ENCODE measurements at regions not wholly inside any gene's neighbourhood (a gene's known extent, or its start where the extent isn't known, plus 50 kb on each side); places are given as distances from the start of the nearest gene placed in this dataset.

DNA sequence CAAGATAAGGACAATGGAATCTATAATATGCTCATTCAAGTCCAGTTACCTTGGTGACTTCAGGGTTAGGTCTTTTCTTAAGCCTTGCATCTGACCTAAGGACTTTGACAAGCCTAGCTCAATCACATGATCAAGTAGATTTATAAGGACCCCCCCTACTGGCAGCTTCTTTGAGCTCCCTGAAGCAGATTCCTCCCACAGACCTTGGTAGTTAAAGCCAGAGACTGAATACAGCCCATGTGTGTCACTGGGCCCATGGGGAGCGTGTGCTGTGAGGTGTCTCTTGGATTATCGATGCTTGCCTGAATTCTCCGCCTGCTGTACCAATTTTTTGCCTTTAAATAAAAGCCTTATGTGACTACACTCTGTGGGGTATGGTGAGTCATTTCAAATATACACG lies 372.7 kb upstream of the RGS17 start:
- H3K4me3 ChIP-seq (ENCODE audit: insufficient read depth, low read depth, low read length), result no peak overlapping the region
- Mint-ChIP-seq H3K9me3 (ENCODE audit: unreplicated experiment) (peaks cover 3% of the 10 kb centered on the region), H3K27ac (ENCODE audit: unreplicated experiment) (no peak overlapping the region), H3K36me3 (ENCODE audit: low read depth, unreplicated experiment) (no peaks in the 10 kb centered on the region), H3K4me3 (ENCODE audit: unreplicated experiment) (no peak overlapping the region), H3K27me3 (ENCODE audit: low read depth, unreplicated experiment) (no peaks in the 10 kb centered on the region), H3K4me1 (ENCODE audit: low read depth, unreplicated experiment) (no peaks in the 10 kb centered on the region)
- H3K4me2 ChIP-seq (ENCODE audit: low read length), result no peak overlapping the region
- H4K20me1 ChIP-seq (ENCODE audit: insufficient read depth, low read length), result no peaks in the 10 kb centered on the region
- H3K36me3 ChIP-seq (ENCODE audit: insufficient read depth, low read length), result no peaks in the 10 kb centered on the region
- DNase-seq (ENCODE audit: low read depth), result no peak
- H3K9me3 ChIP-seq (ENCODE audit: insufficient read depth, low read depth, low read length), result no peaks in the 10 kb centered on the region
- FAIRE-seq, result no peak
- no peak overlapping the region for H2AFZ ChIP-seq (ENCODE audit: low read depth, low read length)
- H3K27ac ChIP-seq (ENCODE audit: low read depth, low read length), result no peak overlapping the region
- no peaks in the 10 kb centered on the region for H3K27me3 ChIP-seq (ENCODE audit: insufficient read depth, low read length)
- H3K79me2 ChIP-seq (ENCODE audit: insufficient read depth, low read length), result no peaks in the 10 kb centered on the region
- TF ChIP-seq, protein P1, sequence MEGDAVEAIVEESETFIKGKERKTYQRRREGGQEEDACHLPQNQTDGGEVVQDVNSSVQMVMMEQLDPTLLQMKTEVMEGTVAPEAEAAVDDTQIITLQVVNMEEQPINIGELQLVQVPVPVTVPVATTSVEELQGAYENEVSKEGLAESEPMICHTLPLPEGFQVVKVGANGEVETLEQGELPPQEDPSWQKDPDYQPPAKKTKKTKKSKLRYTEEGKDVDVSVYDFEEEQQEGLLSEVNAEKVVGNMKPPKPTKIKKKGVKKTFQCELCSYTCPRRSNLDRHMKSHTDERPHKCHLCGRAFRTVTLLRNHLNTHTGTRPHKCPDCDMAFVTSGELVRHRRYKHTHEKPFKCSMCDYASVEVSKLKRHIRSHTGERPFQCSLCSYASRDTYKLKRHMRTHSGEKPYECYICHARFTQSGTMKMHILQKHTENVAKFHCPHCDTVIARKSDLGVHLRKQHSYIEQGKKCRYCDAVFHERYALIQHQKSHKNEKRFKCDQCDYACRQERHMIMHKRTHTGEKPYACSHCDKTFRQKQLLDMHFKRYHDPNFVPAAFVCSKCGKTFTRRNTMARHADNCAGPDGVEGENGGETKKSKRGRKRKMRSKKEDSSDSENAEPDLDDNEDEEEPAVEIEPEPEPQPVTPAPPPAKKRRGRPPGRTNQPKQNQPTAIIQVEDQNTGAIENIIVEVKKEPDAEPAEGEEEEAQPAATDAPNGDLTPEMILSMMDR (IDR thresholded peaks at IDR 0.05; ENCODE audit: insufficient read depth, low read depth, low read length), result no peak
- no peak for TF ChIP-seq EZH2 (IDR thresholded peaks at IDR 0.05; ENCODE audit: insufficient read depth, low read length)
- H3K9ac ChIP-seq (ENCODE audit: low read length), result no peak overlapping the region
- no peaks in the 10 kb centered on the region for H3K4me1 ChIP-seq (ENCODE audit: insufficient read depth, low read length)

DNA sequence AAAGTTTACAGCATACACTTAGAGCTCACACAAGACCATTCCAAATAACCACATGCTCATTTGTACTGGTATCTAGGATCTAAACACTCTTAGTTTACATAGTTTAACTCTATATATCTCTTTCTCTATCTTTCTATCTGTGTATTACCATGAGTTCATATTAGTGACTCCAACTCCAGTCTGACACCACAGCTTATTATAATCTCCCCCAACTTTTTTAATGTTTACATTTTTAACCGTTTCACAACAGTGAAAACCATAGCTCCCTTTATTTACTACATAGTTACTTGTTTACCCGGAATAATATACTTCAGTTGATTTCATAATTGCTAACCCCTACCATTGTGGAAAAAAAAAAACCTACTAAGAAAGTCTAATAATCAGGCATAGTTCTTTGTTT lies 362.4 kb upstream of the RGS17 start:
- no peak overlapping the region for H3K4me3 ChIP-seq (ENCODE audit: insufficient read depth, low read depth, low read length)
- no peaks in the 10 kb centered on the region for H4K20me1 ChIP-seq (ENCODE audit: insufficient read depth, low read length)
- no peak overlapping the region for H3K4me2 ChIP-seq (ENCODE audit: low read length)
- H3K9me3 Mint-ChIP-seq (ENCODE audit: unreplicated experiment), result peaks cover 1% of the 10 kb centered on the region
- H3K79me2 ChIP-seq (ENCODE audit: insufficient read depth, low read length), result no peaks in the 10 kb centered on the region
- H3K9me3 ChIP-seq (ENCODE audit: insufficient read depth, low read depth, low read length), result no peaks in the 10 kb centered on the region
- H2AFZ ChIP-seq (ENCODE audit: low read depth, low read length), result no peak overlapping the region
- H3K36me3 ChIP-seq (ENCODE audit: insufficient read depth, low read length), result no peaks in the 10 kb centered on the region
- H3K27me3 Mint-ChIP-seq (ENCODE audit: low read depth, unreplicated experiment), result no peaks in the 10 kb centered on the region
- FAIRE-seq (no peak), DNase-seq (ENCODE audit: low read depth) (no peak)
- peaks cover 6% of the 10 kb centered on the region for H3K4me1 Mint-ChIP-seq (ENCODE audit: low read depth, unreplicated experiment)
- no peak overlapping the region for H3K27ac Mint-ChIP-seq (ENCODE audit: unreplicated experiment)
- H3K36me3 Mint-ChIP-seq (ENCODE audit: low read depth, unreplicated experiment), result no peaks in the 10 kb centered on the region
- no peak overlapping the region for H3K27ac ChIP-seq (ENCODE audit: low read depth, low read length)
- TF ChIP-seq EZH2 (IDR thresholded peaks at IDR 0.05; ENCODE audit: insufficient read depth, low read length), result no peak
- TF ChIP-seq, protein P1 (IDR thresholded peaks at IDR 0.05; ENCODE audit: insufficient read depth, low read depth, low read length), result no peak
- no peak overlapping the region for H3K4me3 Mint-ChIP-seq (ENCODE audit: unreplicated experiment)
- no peaks in the 10 kb centered on the region for H3K27me3 ChIP-seq (ENCODE audit: insufficient read depth, low read length)
- H3K4me1 ChIP-seq (ENCODE audit: insufficient read depth, low read length), result no peaks in the 10 kb centered on the region
- no peak overlapping the region for H3K9ac ChIP-seq (ENCODE audit: low read length)

DNA sequence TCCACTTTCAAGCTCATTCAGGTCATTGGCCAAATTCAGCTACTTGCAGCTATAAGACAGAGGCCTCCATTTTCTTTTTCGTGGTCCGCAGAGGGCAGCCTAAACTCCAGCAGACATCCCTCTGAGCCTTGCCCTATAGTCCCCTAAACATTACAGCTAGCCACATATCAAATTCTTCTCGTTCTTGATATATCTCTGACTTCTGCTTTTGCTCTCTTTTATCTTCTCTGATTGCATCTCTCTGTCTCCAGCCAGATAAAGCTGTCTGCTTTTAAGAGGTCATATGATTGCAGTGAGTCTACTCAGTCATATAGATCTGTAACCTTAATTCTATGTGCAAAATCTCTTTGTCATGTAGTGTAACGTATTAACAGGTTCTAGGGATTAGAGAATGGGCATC lies 358.4 kb upstream of the RGS17 start:
- Mint-ChIP-seq H3K4me3 (ENCODE audit: unreplicated experiment) (no peak overlapping the region), H3K27me3 (ENCODE audit: low read depth, unreplicated experiment) (no peaks in the 10 kb centered on the region), H3K27ac (ENCODE audit: unreplicated experiment) (no peak overlapping the region), H3K36me3 (ENCODE audit: low read depth, unreplicated experiment) (no peaks in the 10 kb centered on the region), H3K4me1 (ENCODE audit: low read depth, unreplicated experiment) (peaks cover 6% of the 10 kb centered on the region), H3K9me3 (ENCODE audit: unreplicated experiment) (peaks cover 4% of the 10 kb centered on the region)
- H3K27me3 ChIP-seq (ENCODE audit: insufficient read depth, low read length), result no peaks in the 10 kb centered on the region
- no peaks in the 10 kb centered on the region for H3K36me3 ChIP-seq (ENCODE audit: insufficient read depth, low read length)
- H3K9me3 ChIP-seq (ENCODE audit: insufficient read depth, low read depth, low read length), result no peaks in the 10 kb centered on the region
- no peak overlapping the region for H3K4me2 ChIP-seq (ENCODE audit: low read length)
- H4K20me1 ChIP-seq (ENCODE audit: insufficient read depth, low read length), result no peaks in the 10 kb centered on the region
- no peak overlapping the region for H3K9ac ChIP-seq (ENCODE audit: low read length)
- no peaks in the 10 kb centered on the region for H3K79me2 ChIP-seq (ENCODE audit: insufficient read depth, low read length)
- no peak overlapping the region for H2AFZ ChIP-seq (ENCODE audit: low read depth, low read length)
- no peaks in the 10 kb centered on the region for H3K4me1 ChIP-seq (ENCODE audit: insufficient read depth, low read length)
- no peak overlapping the region for H3K27ac ChIP-seq (ENCODE audit: low read depth, low read length)
- no peak for TF ChIP-seq EZH2 (IDR thresholded peaks at IDR 0.05; ENCODE audit: insufficient read depth, low read length)
- TF ChIP-seq, protein P1 (IDR thresholded peaks at IDR 0.05; ENCODE audit: insufficient read depth, low read depth, low read length), result no peak
- no peak for FAIRE-seq
- no peak for DNase-seq (ENCODE audit: low read depth)
- H3K4me3 ChIP-seq (ENCODE audit: insufficient read depth, low read depth, low read length), result no peak overlapping the region
